ENCODE measurements at regions not wholly inside any gene's neighbourhood (a gene's known extent, or its start where the extent isn't known, plus 50 kb on each side); places are given as distances from the start of the nearest gene placed in this dataset.

DNA sequence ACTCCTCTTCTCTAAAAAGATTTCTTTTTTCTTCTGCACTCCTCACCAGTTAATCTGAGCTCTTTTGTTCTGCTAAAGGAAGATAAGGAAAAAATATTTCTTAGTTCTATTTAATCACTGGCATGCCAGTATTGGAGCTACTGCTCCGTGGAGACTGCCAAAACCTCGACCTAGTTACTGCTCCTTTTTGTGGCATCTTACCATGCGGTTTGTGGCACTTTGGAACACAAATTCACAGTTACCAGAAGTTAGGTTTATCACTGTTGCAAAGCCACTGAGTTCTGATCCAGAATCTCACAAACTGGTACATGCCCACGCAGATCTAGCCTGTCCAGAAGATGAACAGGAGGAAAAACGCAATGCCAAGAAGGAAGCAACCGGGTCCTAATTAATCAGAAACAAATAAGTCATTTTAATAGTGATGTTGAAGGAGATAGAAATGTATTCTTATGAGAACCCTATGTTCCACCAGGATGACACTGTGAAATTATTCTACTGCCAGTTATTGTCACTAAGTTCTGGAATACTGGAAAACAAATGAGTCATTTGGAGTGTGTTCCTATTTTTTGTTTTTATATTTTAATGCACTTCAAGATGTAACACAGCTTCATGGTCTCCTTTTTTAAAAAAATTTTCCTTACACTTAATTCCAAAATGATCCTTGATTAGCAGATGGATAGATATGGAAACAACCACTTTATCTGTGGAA, 106.7 kb upstream of the GK2 start:
- TF ChIP-seq EZH2 (IDR thresholded peaks at IDR 0.05) (no peak), POLR2AphosphoS5 (IDR thresholded peaks at IDR 0.05; ENCODE audit: borderline replicate concordance, low read depth, low read length) (no peak)

All from SK-N-MC (cell line).